Upper lobe of right lung (tissue), 1 donor: ENCODE measurements at regions not wholly inside any gene's neighbourhood (a gene's known extent, or its start where the extent isn't known, plus 50 kb on each side); places are given as distances from the start of the nearest gene placed in this dataset.

Experiments used
- ATAC-seq: fragments of 200-7000 bp; cut with Tn5 transposase; one replicate; pipeline ENCODE4 v1.9.1; 2020; ENCODE audit warnings: mild to moderate bottlenecking, moderate library complexity
- DNase-seq: peaks from one replicate; pipeline ENCODE4 v3.0.0-alpha.2; 2020
- H3K27ac ChIP-seq: fragments of 200-600 bp; one replicate; pipeline ENCODE4 v1.8.0; 2022
- H3K27me3 ChIP-seq: fragments of 200-600 bp; one replicate; pipeline ENCODE4 v1.8.0; 2022; ENCODE audit warnings: mild to moderate bottlenecking
- H3K36me3 ChIP-seq: fragments of 200-600 bp; one replicate; pipeline ENCODE4 v1.8.0; 2022
- H3K4me1 ChIP-seq: fragments of 200-600 bp; one replicate; pipeline ENCODE4 v1.8.0; 2022
- H3K4me3 ChIP-seq: fragments of 200-600 bp; one replicate; pipeline ENCODE4 v1.8.0; 2022; ENCODE audit warnings: mild to moderate bottlenecking
- H3K9me3 ChIP-seq: fragments of 200-600 bp; one replicate; pipeline ENCODE4 v1.8.0; 2022
- CTCF ChIP-seq: fragments of 200-600 bp; IDR thresholded peaks from one replicate; pipeline ENCODE4 v1.8.0; 2022; ENCODE audit warnings: antibody characterized with exemption
- intact Hi-C: fragments of 100-400 bp; cut with DNase I; formaldehyde crosslinking; loops from one replicate; pipeline ENCODE4 v1.11.0; 2022
- donor health status: DM: no; HTN: yes; CAD: no; lungs with severe emphysema.

- intact Hi-C loops, result no loop called here
- Histone ChIP-seq H3K4me1 (peaks cover 25% of the 10 kb centered on the region), H3K9me3 (no peaks in the 10 kb centered on the region), H3K27me3 (no peaks in the 10 kb centered on the region), H3K27ac (no peak overlapping the region), H3K36me3 (no peaks in the 10 kb centered on the region), H3K4me3 (no peak overlapping the region)
- peak; percentile 69 for DNase-seq
- no peak for ATAC-seq
- TF ChIP-seq CTCF, result no peak
Measured at GRCh38 chr12:124617615-124618014, 50.2 kb upstream of the NCOR2 start.
